ENCODE measurements at regions not wholly inside any gene's neighbourhood (a gene's known extent, or its start where the extent isn't known, plus 50 kb on each side); places are given as distances from the start of the nearest gene placed in this dataset.
"Not testable (repeated sequence)": the region's sequence is repeated elsewhere in the genome, so short reads cannot be mapped to it uniquely, and the experiment has no call there.

DNA sequence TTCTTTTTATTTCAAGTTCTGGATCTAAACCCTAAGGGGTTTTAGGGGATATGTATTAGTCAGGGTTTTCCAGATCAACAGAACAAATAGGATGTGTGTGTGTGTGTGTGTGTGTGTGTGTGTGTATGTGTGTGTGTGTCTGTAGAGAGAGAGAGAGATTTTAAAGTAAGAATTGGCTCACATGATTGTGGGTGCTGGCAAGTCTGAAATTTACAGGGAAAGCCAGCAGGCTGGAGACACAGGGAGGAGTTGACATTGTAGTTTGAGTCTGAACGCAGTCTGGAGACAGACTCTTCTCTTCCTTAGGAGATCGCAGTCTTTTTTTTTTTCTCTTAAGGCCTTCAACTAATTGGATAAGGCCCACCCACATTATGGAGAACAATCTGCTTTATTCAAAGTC, 428.8 kb upstream of the TBL1XR1 start (continued):
- no peak for TF ChIP-seq RAD21 (IDR thresholded peaks at IDR 0.05)

- not testable (repeated sequence) for H3K4me1 ChIP-seq (ENCODE audit: control insufficient read depth in 4 of 4, insufficient read depth in 4 of 4, low read length in 3 of 4); H3K27me3 ChIP-seq (ENCODE audit: control insufficient read depth in 4 of 4, insufficient read depth in 4 of 4, low read length in 3 of 4); H3K9ac ChIP-seq (ENCODE audit: low read depth in 1 of 2, low read length in 2 of 2); H3K27ac ChIP-seq (ENCODE audit: low read depth in 1 of 2, low read length in 2 of 2); DNase-seq (ENCODE audit: low spot score); H3K9me3 ChIP-seq (ENCODE audit: control insufficient read depth in 4 of 4, low read length in 3 of 4); H3K36me3 ChIP-seq (ENCODE audit: control insufficient read depth in 4 of 4, insufficient read depth in 3 of 4, low read depth in 1 of 4, low read length in 3 of 4); H3K4me3 ChIP-seq (ENCODE audit: low read depth in 1 of 3, low read length in 3 of 3)
These were observed 430.9 kb upstream of the TBL1XR1 start for GRCh38 chr3:177628095-177628719.

DNA sequence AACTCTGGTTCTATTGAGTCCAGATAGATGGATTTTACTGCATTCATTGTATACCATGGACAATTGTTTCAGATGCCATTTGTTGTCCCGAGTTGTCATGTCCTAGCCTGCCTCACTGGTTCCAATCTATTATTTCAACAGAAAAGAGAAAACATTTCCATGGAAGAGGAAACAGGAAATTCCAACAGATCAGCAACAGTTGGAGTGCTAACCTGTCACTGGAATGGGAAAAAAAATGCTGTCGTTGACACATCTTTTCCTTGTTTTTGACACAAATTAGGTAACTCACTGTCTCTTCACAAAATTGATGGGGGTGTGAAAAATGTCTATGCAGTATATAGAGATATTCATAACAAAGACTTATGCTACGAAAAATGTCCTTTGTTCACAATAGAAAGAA, 432.0 kb upstream of the TBL1XR1 start:
- no peak overlapping the region for H3K9ac ChIP-seq (ENCODE audit: low read depth in 1 of 2, low read length in 2 of 2)
- 72% methylated on average over 3 of the region's 3 CpGs for WGBS
- H3K9me3 ChIP-seq (ENCODE audit: control insufficient read depth in 4 of 4, low read length in 3 of 4) = no peaks in the 10 kb centered on the region
- DNase-seq (ENCODE audit: low spot score) = no peak
- H3K4me1 ChIP-seq (ENCODE audit: control insufficient read depth in 4 of 4, insufficient read depth in 4 of 4, low read length in 3 of 4) = no peaks in the 10 kb centered on the region
- H3K4me3 ChIP-seq (ENCODE audit: low read depth in 1 of 3, low read length in 3 of 3) = no peak overlapping the region
- H3K27ac ChIP-seq (ENCODE audit: low read depth in 1 of 2, low read length in 2 of 2) = no peak overlapping the region
- H3K27me3 ChIP-seq (ENCODE audit: control insufficient read depth in 4 of 4, insufficient read depth in 4 of 4, low read length in 3 of 4) = no peaks in the 10 kb centered on the region
- H3K36me3 ChIP-seq (ENCODE audit: control insufficient read depth in 4 of 4, insufficient read depth in 3 of 4, low read depth in 1 of 4, low read length in 3 of 4) = no peaks in the 10 kb centered on the region
- TF ChIP-seq YY1 (IDR thresholded peaks at IDR 0.05) (no peak), ATF3 (IDR thresholded peaks at IDR 0.05) (no peak), RAD21 (IDR thresholded peaks at IDR 0.05) (no peak), GABPA (IDR thresholded peaks at IDR 0.05 in 1 of 2, conservative IDR thresholded peaks at IDR 0.05 in 1 of 2) (no peak), NR2F2 (IDR thresholded peaks at IDR 0.05) (no peak), EGR1 (IDR thresholded peaks at IDR 0.05; ENCODE audit: low read depth in 2 of 2) (no peak), JUND (IDR thresholded peaks at IDR 0.05) (no peak)

- Histone ChIP-seq H3K27ac (ENCODE audit: low read depth in 1 of 2, low read length in 2 of 2) (no peak overlapping the region), H3K36me3 (ENCODE audit: control insufficient read depth in 4 of 4, insufficient read depth in 3 of 4, low read depth in 1 of 4, low read length in 3 of 4) (no peaks in the 10 kb centered on the region), H3K9me3 (ENCODE audit: control insufficient read depth in 4 of 4, low read length in 3 of 4) (no peaks in the 10 kb centered on the region), H3K9ac (ENCODE audit: low read depth in 1 of 2, low read length in 2 of 2) (no peak overlapping the region), H3K4me1 (ENCODE audit: control insufficient read depth in 4 of 4, insufficient read depth in 4 of 4, low read length in 3 of 4) (no peaks in the 10 kb centered on the region), H3K4me3 (ENCODE audit: low read depth in 1 of 3, low read length in 3 of 3) (no peak overlapping the region), H3K27me3 (ENCODE audit: control insufficient read depth in 4 of 4, insufficient read depth in 4 of 4, low read length in 3 of 4) (no peaks in the 10 kb centered on the region)
- DNase-seq (ENCODE audit: low spot score) = no peak
- 84% methylated on average over 5 of the region's 5 CpGs for WGBS
- TF ChIP-seq FOXA2 (IDR thresholded peaks at IDR 0.05) (no peak), HNF4G (IDR thresholded peaks at IDR 0.05) (no peak), ATF3 (IDR thresholded peaks at IDR 0.05) (no peak), RXRA (IDR thresholded peaks at IDR 0.05) (no peak), SP1 (IDR thresholded peaks at IDR 0.05) (no peak), YY1 (IDR thresholded peaks at IDR 0.05) (no peak), JUND (IDR thresholded peaks at IDR 0.05) (no peak), EGR1 (IDR thresholded peaks at IDR 0.05; ENCODE audit: low read depth in 2 of 2) (no peak), TAF1 (conservative IDR thresholded peaks at IDR 0.05) (no peak), HNF4A (conservative IDR thresholded peaks at IDR 0.05) (no peak), CTCF (IDR thresholded peaks at IDR 0.05; ENCODE audit: low read depth, low read length, missing input control) (no peak), FOXA1 (IDR thresholded peaks at IDR 0.05) (no peak)
- TF ChIP-seq, protein P1, sequence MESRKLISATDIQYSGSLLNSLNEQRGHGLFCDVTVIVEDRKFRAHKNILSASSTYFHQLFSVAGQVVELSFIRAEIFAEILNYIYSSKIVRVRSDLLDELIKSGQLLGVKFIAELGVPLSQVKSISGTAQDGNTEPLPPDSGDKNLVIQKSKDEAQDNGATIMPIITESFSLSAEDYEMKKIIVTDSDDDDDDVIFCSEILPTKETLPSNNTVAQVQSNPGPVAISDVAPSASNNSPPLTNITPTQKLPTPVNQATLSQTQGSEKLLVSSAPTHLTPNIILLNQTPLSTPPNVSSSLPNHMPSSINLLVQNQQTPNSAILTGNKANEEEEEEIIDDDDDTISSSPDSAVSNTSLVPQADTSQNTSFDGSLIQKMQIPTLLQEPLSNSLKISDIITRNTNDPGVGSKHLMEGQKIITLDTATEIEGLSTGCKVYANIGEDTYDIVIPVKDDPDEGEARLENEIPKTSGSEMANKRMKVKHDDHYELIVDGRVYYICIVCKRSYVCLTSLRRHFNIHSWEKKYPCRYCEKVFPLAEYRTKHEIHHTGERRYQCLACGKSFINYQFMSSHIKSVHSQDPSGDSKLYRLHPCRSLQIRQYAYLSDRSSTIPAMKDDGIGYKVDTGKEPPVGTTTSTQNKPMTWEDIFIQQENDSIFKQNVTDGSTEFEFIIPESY (IDR thresholded peaks at IDR 0.05) = no peak
- TF ChIP-seq, protein P2, sequence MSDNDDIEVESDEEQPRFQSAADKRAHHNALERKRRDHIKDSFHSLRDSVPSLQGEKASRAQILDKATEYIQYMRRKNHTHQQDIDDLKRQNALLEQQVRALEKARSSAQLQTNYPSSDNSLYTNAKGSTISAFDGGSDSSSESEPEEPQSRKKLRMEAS (IDR thresholded peaks at IDR 0.05) = no peak
- TF ChIP-seq, protein P3, sequence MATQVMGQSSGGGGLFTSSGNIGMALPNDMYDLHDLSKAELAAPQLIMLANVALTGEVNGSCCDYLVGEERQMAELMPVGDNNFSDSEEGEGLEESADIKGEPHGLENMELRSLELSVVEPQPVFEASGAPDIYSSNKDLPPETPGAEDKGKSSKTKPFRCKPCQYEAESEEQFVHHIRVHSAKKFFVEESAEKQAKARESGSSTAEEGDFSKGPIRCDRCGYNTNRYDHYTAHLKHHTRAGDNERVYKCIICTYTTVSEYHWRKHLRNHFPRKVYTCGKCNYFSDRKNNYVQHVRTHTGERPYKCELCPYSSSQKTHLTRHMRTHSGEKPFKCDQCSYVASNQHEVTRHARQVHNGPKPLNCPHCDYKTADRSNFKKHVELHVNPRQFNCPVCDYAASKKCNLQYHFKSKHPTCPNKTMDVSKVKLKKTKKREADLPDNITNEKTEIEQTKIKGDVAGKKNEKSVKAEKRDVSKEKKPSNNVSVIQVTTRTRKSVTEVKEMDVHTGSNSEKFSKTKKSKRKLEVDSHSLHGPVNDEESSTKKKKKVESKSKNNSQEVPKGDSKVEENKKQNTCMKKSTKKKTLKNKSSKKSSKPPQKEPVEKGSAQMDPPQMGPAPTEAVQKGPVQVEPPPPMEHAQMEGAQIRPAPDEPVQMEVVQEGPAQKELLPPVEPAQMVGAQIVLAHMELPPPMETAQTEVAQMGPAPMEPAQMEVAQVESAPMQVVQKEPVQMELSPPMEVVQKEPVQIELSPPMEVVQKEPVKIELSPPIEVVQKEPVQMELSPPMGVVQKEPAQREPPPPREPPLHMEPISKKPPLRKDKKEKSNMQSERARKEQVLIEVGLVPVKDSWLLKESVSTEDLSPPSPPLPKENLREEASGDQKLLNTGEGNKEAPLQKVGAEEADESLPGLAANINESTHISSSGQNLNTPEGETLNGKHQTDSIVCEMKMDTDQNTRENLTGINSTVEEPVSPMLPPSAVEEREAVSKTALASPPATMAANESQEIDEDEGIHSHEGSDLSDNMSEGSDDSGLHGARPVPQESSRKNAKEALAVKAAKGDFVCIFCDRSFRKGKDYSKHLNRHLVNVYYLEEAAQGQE (IDR thresholded peaks at IDR 0.05) = no peak
These were observed 436.5 kb upstream of the TBL1XR1 start for GRCh38 chr3:177633671-177634207.
